ENCODE measurements at regions not wholly inside any gene's neighbourhood (a gene's known extent, or its start where the extent isn't known, plus 50 kb on each side); places are given as distances from the start of the nearest gene placed in this dataset.

GRCh38 chr11:45597097-45597496, 68.3 kb downstream of the CHST1 start:
- no peak for DNase-seq

GRCh38 chr11:45596571-45596970, 68.9 kb downstream of the CHST1 start:
- DNase-seq, result no peak

GRCh38 chr11:45593992-45594391, 71.4 kb downstream of the CHST1 start:
- no peak for DNase-seq

GRCh38 chr11:45592636-45593035, 72.8 kb downstream of the CHST1 start:
- DNase-seq, result no peak

GRCh38 chr11:45590743-45591142, 74.7 kb downstream of the CHST1 start:
- no peak for DNase-seq

- DNase-seq, result no peak
Measured at GRCh38 chr11:45585205-45585604, 80.2 kb downstream of the CHST1 start.

- no peak for DNase-seq
Measured at GRCh38 chr11:45583981-45584566, 81.3 kb downstream of the CHST1 start.

- no peak for DNase-seq
Measured at GRCh38 chr11:45580399-45580798, 85.0 kb downstream of the CHST1 start.

- DNase-seq, result no peak
Measured at GRCh38 chr11:45578316-45578715, 87.1 kb downstream of the CHST1 start.

- no peak for DNase-seq
Measured at GRCh38 chr11:45577752-45578151, 87.7 kb downstream of the CHST1 start.

GRCh38 chr11:45576461-45577215, 88.8 kb downstream of the CHST1 start:
- no peak for DNase-seq

- DNase-seq, result no peak
Measured at GRCh38 chr11:45573728-45574127, 91.7 kb downstream of the CHST1 start.

GRCh38 chr11:45572354-45573123, 92.9 kb downstream of the CHST1 start:
- DNase-seq, result no peak

- no peak for DNase-seq
Measured at GRCh38 chr11:45569776-45570175, 95.6 kb downstream of the CHST1 start.

GRCh38 chr11:45568049-45568448, 97.4 kb downstream of the CHST1 start:
- DNase-seq, result no peak

- no peak for DNase-seq
Measured at GRCh38 chr11:45565446-45565988, 99.9 kb downstream of the CHST1 start.

- DNase-seq, result no peak
Measured at GRCh38 chr11:45563810-45564209, 101.6 kb downstream of the CHST1 start.

- no peak for DNase-seq
Measured at GRCh38 chr11:45563171-45563570, 102.3 kb downstream of the CHST1 start.

GRCh38 chr11:45560913-45561281, 104.5 kb downstream of the CHST1 start:
- DNase-seq, result no peak

GRCh38 chr11:45560155-45560912, 105.1 kb downstream of the CHST1 start:
- no peak for DNase-seq

- DNase-seq, result no peak
Measured at GRCh38 chr11:45556851-45557707, 108.3 kb downstream of the CHST1 start.
